ENCODE measurements at regions not wholly inside any gene's neighbourhood (a gene's known extent, or its start where the extent isn't known, plus 50 kb on each side); places are given as distances from the start of the nearest gene placed in this dataset.
A peak's percentile ranks its signal among the peaks of the same experiment; 100 is the strongest.

DNA sequence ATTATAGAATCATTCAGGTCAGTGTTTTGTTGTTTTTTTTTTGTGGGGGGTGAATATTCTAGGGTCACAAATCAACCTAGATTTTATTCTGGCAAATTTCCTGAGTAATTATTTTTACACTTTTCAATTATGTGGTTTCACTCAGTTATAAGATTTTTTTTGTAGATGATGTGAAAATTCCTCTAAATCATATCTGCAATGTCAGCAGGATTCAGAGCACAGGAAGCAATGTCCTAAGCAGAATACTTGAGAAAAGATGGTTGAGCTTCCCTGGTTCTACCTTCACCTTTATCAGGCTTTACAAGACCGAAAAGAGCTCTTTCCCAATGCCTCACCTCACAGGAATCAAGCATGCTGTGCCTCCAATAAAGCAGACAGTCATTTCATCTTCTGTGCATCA, 124.3 kb downstream of the SLC41A2 start:
- no peak overlapping the region for H3K27ac ChIP-seq
- H3K4me3 ChIP-seq = no peak overlapping the region
- H3K27me3 ChIP-seq = no peaks in the 10 kb centered on the region
- no peaks in the 10 kb centered on the region for H3K9me3 ChIP-seq (ENCODE audit: low read depth)
- no peaks in the 10 kb centered on the region for H3K36me3 ChIP-seq
- H3K4me1 ChIP-seq (ENCODE audit: low read depth) = peaks cover 8% of the 10 kb centered on the region
- DNase-seq (ENCODE audit: low read depth in 1 of 2, low spot score in 1 of 2) = no peak
- TF ChIP-seq, protein P1, sequence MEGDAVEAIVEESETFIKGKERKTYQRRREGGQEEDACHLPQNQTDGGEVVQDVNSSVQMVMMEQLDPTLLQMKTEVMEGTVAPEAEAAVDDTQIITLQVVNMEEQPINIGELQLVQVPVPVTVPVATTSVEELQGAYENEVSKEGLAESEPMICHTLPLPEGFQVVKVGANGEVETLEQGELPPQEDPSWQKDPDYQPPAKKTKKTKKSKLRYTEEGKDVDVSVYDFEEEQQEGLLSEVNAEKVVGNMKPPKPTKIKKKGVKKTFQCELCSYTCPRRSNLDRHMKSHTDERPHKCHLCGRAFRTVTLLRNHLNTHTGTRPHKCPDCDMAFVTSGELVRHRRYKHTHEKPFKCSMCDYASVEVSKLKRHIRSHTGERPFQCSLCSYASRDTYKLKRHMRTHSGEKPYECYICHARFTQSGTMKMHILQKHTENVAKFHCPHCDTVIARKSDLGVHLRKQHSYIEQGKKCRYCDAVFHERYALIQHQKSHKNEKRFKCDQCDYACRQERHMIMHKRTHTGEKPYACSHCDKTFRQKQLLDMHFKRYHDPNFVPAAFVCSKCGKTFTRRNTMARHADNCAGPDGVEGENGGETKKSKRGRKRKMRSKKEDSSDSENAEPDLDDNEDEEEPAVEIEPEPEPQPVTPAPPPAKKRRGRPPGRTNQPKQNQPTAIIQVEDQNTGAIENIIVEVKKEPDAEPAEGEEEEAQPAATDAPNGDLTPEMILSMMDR (IDR thresholded peaks at IDR 0.05; ENCODE audit: low read depth, low read length) = no peak

DNA sequence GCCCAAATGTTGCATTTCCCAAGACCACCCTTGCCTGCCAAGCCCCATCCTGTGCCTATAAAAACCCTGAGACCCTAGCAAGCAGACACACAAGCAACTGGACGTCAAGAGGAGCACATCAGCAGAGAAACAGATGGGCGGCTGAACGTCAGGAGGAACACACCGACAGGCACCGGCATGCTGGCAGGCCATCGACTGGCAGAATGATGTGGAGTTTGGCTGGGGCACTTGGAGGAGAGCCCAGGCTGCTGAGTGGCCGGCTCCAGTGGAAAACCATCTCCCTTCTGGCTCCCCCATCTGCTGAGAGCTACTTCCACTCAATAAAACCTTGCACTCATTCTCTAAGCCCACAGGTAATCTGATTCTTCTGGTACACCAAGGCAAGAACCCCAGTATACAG, 130.1 kb downstream of the SLC41A2 start:
- Histone ChIP-seq H3K36me3 (no peaks in the 10 kb centered on the region), H3K4me3 (no peak overlapping the region), H3K27me3 (no peaks in the 10 kb centered on the region), H3K4me1 (ENCODE audit: low read depth) (no peaks in the 10 kb centered on the region), H3K9me3 (ENCODE audit: low read depth) (no peaks in the 10 kb centered on the region), H3K27ac (no peak overlapping the region)
- DNase-seq (ENCODE audit: low read depth in 1 of 2, low spot score in 1 of 2) = no peak
- TF ChIP-seq, protein P1 (IDR thresholded peaks at IDR 0.05; ENCODE audit: low read depth, low read length) = no peak

DNA sequence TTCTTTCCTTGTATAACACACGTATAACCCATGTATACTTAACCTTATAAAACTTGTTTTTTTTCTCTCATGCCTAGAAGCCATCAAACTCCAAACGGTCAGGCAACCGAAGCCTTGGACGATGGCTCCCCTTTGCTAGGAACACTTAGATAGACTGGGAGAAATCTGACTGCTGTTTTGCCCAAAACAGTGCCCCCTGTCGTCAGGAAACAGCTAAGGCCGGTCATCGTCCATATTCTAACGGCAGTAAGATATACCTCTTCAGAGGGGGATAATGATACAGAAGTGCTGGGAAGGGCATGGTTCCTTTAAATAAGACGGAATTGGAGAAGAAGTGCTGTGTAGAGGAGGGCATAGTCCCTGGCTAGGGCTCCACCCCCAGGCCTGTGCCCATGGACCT, 130.5 kb downstream of the SLC41A2 start:
- no peaks in the 10 kb centered on the region for H3K27me3 ChIP-seq
- no peaks in the 10 kb centered on the region for H3K4me1 ChIP-seq (ENCODE audit: low read depth)
- H3K36me3 ChIP-seq = no peaks in the 10 kb centered on the region
- TF ChIP-seq, protein P1 (IDR thresholded peaks at IDR 0.05; ENCODE audit: low read depth, low read length) = peak; percentile 30
- H3K9me3 ChIP-seq (ENCODE audit: low read depth) = no peaks in the 10 kb centered on the region
- DNase-seq (ENCODE audit: low read depth in 1 of 2, low spot score in 1 of 2) = no peak
- no peak overlapping the region for H3K4me3 ChIP-seq
- no peak overlapping the region for H3K27ac ChIP-seq

GRCh38 chr12:104825408-104825807, 132.7 kb downstream of the SLC41A2 start:
- no peak overlapping the region for H3K4me3 ChIP-seq
- TF ChIP-seq, protein P1 (IDR thresholded peaks at IDR 0.05; ENCODE audit: low read depth, low read length) = peak; percentile 16
- H3K4me1 ChIP-seq (ENCODE audit: low read depth) = no peaks in the 10 kb centered on the region
- no peak overlapping the region for H3K27ac ChIP-seq
- H3K36me3 ChIP-seq = no peaks in the 10 kb centered on the region
- peak in 1 of 2 donors; percentile 12 for DNase-seq (ENCODE audit: low read depth in 1 of 2, low spot score in 1 of 2)
- H3K27me3 ChIP-seq = no peaks in the 10 kb centered on the region
- H3K9me3 ChIP-seq (ENCODE audit: low read depth) = no peaks in the 10 kb centered on the region

GRCh38 chr12:104823985-104824461, 134.1 kb downstream of the SLC41A2 start:
- Histone ChIP-seq H3K4me3 (no peak overlapping the region), H3K27me3 (no peaks in the 10 kb centered on the region), H3K27ac (no peak overlapping the region), H3K9me3 (ENCODE audit: low read depth) (no peaks in the 10 kb centered on the region), H3K4me1 (ENCODE audit: low read depth) (no peaks in the 10 kb centered on the region), H3K36me3 (no peaks in the 10 kb centered on the region)
- no peak for DNase-seq (ENCODE audit: low read depth in 1 of 2, low spot score in 1 of 2)
- TF ChIP-seq, protein P1 (IDR thresholded peaks at IDR 0.05; ENCODE audit: low read depth, low read length) = no peak

GRCh38 chr12:104822941-104823340, 135.1 kb downstream of the SLC41A2 start:
- Histone ChIP-seq H3K4me1 (ENCODE audit: low read depth) (no peaks in the 10 kb centered on the region), H3K27ac (no peak overlapping the region), H3K27me3 (no peaks in the 10 kb centered on the region), H3K4me3 (no peak overlapping the region), H3K9me3 (ENCODE audit: low read depth) (no peaks in the 10 kb centered on the region), H3K36me3 (no peaks in the 10 kb centered on the region)
- TF ChIP-seq, protein P1 (IDR thresholded peaks at IDR 0.05; ENCODE audit: low read depth, low read length) = no peak
- DNase-seq (ENCODE audit: low read depth in 1 of 2, low spot score in 1 of 2) = no peak

All from cardiac muscle cell (in vitro differentiated cells and primary cell).